Prostate gland (tissue), 2 donors: ENCODE measurements at regions not wholly inside any gene's neighbourhood (a gene's known extent, or its start where the extent isn't known, plus 50 kb on each side); places are given as distances from the start of the nearest gene placed in this dataset.
"Not testable (repeated sequence)": the region's sequence is repeated elsewhere in the genome, so short reads cannot be mapped to it uniquely, and the experiment has no call there.

Source experiments
- DNase-seq: peaks from one replicate; pipeline ENCODE4 v3.0.0-alpha.2; 2019; ENCODE audit warnings: low spot score
- H3K27ac ChIP-seq, 2 donors: fragments of 200-600 bp; sonication (generic); 2 replicates each; pipeline ENCODE4 v1.5.1; 2017 to 2019
- H3K27me3 ChIP-seq: fragments of 200-600 bp; sonication (generic); replicated peaks from 2 replicates; pipeline ENCODE4 v1.5.1; 2019; ENCODE audit not compliant: insufficient read depth
- H3K36me3 ChIP-seq, 2 donors: fragments of 200-600 bp; sonication (generic); 1 replicate in 1 of 2; 2 replicates in 1 of 2; pipeline versions ENCODE4 v1.5.1 to v1.8.1; 2017 to 2019
- H3K4me1 ChIP-seq: fragments of 200-600 bp; sonication (generic); replicated peaks from 2 replicates; pipeline ENCODE4 v1.5.1; 2019
- H3K4me3 ChIP-seq, 2 donors: fragments of 200-600 bp; sonication (generic); 2 replicates each; pipeline ENCODE4 v1.5.1; 2017 to 2019
- H3K9me3 ChIP-seq: fragments of 200-600 bp; sonication (generic); 2 replicates; pipeline ENCODE4 v1.5.1; 2017
- CTCF ChIP-seq, 4 experiments: fragments of 200-600 bp in 2 of 4; fragments of 450-650 bp in 2 of 4; sonication (generic) in 2 of 4; IDR thresholded peaks; 1 replicate in 3 of 4; 2 replicates in 1 of 4; pipeline ENCODE4 v1.5.1; 2016 to 2019; ENCODE audit warnings: antibody characterized with exemption in 4 of 4, mild to moderate bottlenecking in 2 of 4, moderate library complexity in 2 of 4
- POLR2A ChIP-seq: fragments of 450-650 bp; IDR thresholded peaks from one replicate; pipeline ENCODE4 v1.6.1; 2016; ENCODE audit warnings: antibody characterized with exemption, mild to moderate bottlenecking
- POLR2AphosphoS5 ChIP-seq: sonication (generic); formaldehyde crosslinking; IDR thresholded peaks from one replicate; pipeline ENCODE4 v1.6.1; 2017; ENCODE audit warnings: antibody characterized with exemption
- WGBS: methylation state at CpG from one replicate; pipeline ENCODE4 v1.1.5; 2018; 5-methylcytosine and 5-hydroxymethylcytosine counted together
- intact Hi-C: fragments of 100-400 bp; cut with DNase I; formaldehyde crosslinking; loops from one replicate; pipeline ENCODE4 v1.14.2; 2022

- Histone ChIP-seq H3K27ac (no peak overlapping the region), H3K36me3 (no peaks in the 10 kb centered on the region), H3K4me3 (no peak overlapping the region), H3K9me3 (no peaks in the 10 kb centered on the region), H3K27me3 (no peaks in the 10 kb centered on the region), H3K4me1 (no peaks in the 10 kb centered on the region)
- intact Hi-C loops, result no loop called here
- TF ChIP-seq CTCF (IDR thresholded peaks at IDR 0.05) (peak in 1 of 4 experiments; percentile 12), POLR2AphosphoS5 (no peak), POLR2A (no peak)
- WGBS, result 74% methylated on average over 3 of the region's 3 CpGs
- DNase-seq, result no peak
Measured at GRCh38 chr5:165029099-165029870, 1523.9 kb downstream of the MAT2B start.

GRCh38 chr5:165030971-165031370, 1525.6 kb downstream of the MAT2B start:
- H3K4me3 ChIP-seq, result no peak overlapping the region
- no peak for DNase-seq
- TF ChIP-seq CTCF (IDR thresholded peaks at IDR 0.05) (no peak), POLR2AphosphoS5 (no peak), POLR2A (no peak)
- H3K4me1 ChIP-seq, result no peaks in the 10 kb centered on the region
- no peaks in the 10 kb centered on the region for H3K9me3 ChIP-seq
- WGBS, result 86% methylated on average over 1 of the region's 1 CpG
- H3K27ac ChIP-seq, result no peak overlapping the region
- no peaks in the 10 kb centered on the region for H3K36me3 ChIP-seq
- intact Hi-C loops, result no loop called here
- H3K27me3 ChIP-seq, result no peaks in the 10 kb centered on the region

GRCh38 chr5:165031371-165031770, 1526.0 kb downstream of the MAT2B start:
- intact Hi-C loops, result no loop called here
- 88% methylated on average over 2 of the region's 2 CpGs for WGBS

GRCh38 chr5:165035520-165035919, 1530.1 kb downstream of the MAT2B start:
- no peak overlapping the region for H3K4me3 ChIP-seq
- H3K4me1 ChIP-seq, result no peaks in the 10 kb centered on the region
- TF ChIP-seq POLR2A, result no peak
- no peak for TF ChIP-seq POLR2AphosphoS5
- no peak for TF ChIP-seq CTCF (IDR thresholded peaks at IDR 0.05)
- no peak overlapping the region for H3K27ac ChIP-seq
- WGBS, result 93% methylated on average over 1 of the region's 1 CpG
- intact Hi-C loops, result no loop called here
- H3K36me3 ChIP-seq, result no peaks in the 10 kb centered on the region
- no peaks in the 10 kb centered on the region for H3K27me3 ChIP-seq
- no peaks in the 10 kb centered on the region for H3K9me3 ChIP-seq
- DNase-seq, result no peak

More at GRCh38 chr5:165031371-165031770, 1526.0 kb downstream of the MAT2B start:
- Histone ChIP-seq H3K4me3 (no peak overlapping the region), H3K27me3 (no peaks in the 10 kb centered on the region), H3K36me3 (no peaks in the 10 kb centered on the region), H3K27ac (no peak overlapping the region), H3K4me1 (no peaks in the 10 kb centered on the region), H3K9me3 (no peaks in the 10 kb centered on the region)
- DNase-seq, result no peak
- TF ChIP-seq POLR2AphosphoS5 (no peak), CTCF (IDR thresholded peaks at IDR 0.05) (no peak), POLR2A (no peak)

GRCh38 chr5:165039748-165040147, 1534.3 kb downstream of the MAT2B start:
- Histone ChIP-seq H3K4me3 (no peak overlapping the region), H3K4me1 (no peaks in the 10 kb centered on the region), H3K9me3 (no peaks in the 10 kb centered on the region), H3K36me3 (no peaks in the 10 kb centered on the region), H3K27me3 (no peaks in the 10 kb centered on the region), H3K27ac (no peak overlapping the region)
- intact Hi-C loops, result no loop called here
- 71% methylated on average over 3 of the region's 3 CpGs for WGBS
- DNase-seq, result no peak
- no peak for TF ChIP-seq CTCF (IDR thresholded peaks at IDR 0.05)
- no peak for TF ChIP-seq POLR2A
- no peak for TF ChIP-seq POLR2AphosphoS5

GRCh38 chr5:165045941-165046340, 1540.5 kb downstream of the MAT2B start:
- H3K27ac ChIP-seq, H3K36me3 ChIP-seq, H3K9me3 ChIP-seq, intact Hi-C loops, H3K27me3 ChIP-seq, DNase-seq, H3K4me1 ChIP-seq, H3K4me3 ChIP-seq: not testable (repeated sequence)
- whole genome bisulfite sequencing, result 57% methylated on average over 7 of the region's 7 CpGs
